GM19043 (cell line): ENCODE measurements at regions not wholly inside any gene's neighbourhood (a gene's known extent, or its start where the extent isn't known, plus 50 kb on each side); places are given as distances from the start of the nearest gene placed in this dataset.
"Not testable (repeated sequence)": the region's sequence is repeated elsewhere in the genome, so short reads cannot be mapped to it uniquely, and the experiment has no call there.

Experiments used
- ATAC-seq: cut with Tn5 transposase; IDR thresholded peaks from one replicate; pipeline ENCODE4 v1.9.1; 2021; ENCODE audit warnings: low read depth; ENCODE audit not compliant: unreplicated experiment

DNA sequence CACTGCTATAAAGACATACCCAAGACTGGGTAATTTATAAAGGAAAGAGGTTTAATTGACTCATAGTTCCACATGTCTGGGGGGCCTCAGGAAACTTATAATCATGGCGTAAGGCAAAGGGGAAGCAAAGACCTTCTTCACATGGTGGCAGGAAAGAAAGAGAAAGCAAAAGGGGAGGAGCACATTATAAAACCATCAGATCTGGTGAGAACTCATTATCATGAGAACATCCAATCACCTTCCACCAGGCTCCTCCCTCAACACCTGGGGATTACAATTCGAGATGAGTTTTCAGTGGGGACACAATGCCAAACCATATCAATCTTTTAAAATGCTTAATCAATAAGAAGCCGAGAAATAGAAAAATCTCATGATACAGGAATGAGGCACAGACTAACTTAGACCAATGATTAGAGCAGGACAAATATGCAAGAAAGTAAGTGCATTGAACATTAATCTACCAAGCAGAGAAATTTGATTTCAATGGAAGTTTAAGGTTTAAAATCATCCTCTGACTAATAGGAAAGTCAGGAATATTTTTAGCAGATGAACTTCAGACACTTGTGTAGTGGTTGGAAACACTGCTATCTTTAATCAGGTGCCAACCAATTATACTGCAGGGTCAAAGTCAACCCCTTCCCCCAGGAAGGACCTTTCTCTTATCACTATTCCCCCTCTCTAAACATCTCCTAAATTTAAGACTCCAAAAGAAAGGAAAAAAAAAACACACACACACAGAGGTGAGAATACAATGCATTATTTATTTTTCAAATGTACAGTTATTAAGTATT lies 259.2 kb downstream of the IRS1 start:
- ATAC-seq = no peak

- no peak for ATAC-seq
Observed at GRCh38 chr2:226536410-226536809, 263.2 kb downstream of the IRS1 start.

GRCh38 chr2:226532976-226533375 lies 266.6 kb downstream of the IRS1 start:
- not testable (repeated sequence) for ATAC-seq

GRCh38 chr2:226531061-226531810 lies 268.4 kb downstream of the IRS1 start:
- no peak for ATAC-seq

DNA sequence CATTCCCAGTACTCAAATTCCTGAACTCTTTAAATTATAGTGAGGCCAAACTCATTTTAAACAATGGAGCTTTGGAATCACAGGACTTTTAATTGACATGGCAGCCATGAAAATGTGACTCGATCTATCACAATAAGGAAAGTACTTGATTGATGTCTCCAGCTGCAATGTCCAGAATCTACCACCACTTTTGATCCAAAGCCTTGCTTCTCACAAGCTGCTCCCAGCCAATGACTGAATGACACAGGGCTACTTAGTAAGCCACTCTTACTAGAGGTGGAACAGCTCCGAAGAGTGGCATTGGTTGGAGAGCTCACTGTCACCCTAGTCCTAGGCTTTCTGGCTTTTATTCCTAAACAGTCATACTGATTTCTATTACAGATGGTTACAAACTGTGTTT lies 270.1 kb downstream of the IRS1 start:
- ATAC-seq = no peak

DNA sequence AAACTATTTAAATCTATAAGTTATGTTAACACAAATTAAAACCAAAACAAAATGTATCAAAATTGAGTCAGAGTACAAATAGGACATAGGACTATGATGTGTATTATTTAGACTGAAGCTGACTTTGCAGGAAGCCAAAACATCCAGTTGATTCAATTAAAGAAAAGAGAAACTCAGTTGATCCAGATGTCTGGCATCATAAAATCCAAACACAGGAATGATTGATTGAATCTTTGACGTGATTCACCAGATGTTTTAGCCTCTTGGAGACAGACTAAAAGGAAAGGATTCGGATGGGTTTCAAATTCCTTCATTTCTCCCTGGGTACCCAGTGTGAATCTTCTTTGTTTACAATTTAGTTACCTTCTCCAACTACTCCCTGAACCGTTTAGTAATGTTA lies 272.9 kb downstream of the IRS1 start:
- ATAC-seq = no peak

- no peak for ATAC-seq
Observed at GRCh38 chr2:226524381-226524843, 275.2 kb downstream of the IRS1 start.

DNA sequence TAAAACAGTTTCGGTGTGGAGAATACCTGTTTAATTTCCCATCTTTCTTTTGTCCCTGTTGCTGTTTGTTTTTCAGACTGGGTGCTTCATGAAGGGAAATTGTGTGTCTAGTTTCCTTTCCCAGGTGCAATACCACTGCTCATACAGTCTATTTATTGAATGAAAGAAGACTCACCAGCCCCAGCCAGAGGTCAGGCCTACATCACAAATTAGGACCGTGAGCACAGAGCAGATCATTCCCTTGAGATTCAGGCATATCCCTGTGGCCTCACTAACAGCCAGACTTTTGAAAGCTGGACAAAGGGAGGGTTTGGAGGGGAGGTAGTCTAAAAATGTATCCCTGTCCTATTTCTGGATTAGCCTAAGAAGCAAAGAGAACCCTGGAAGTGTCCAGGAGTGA lies 278.9 kb downstream of the IRS1 start:
- ATAC-seq = no peak

GRCh38 chr2:226515344-226516055 lies 284.1 kb downstream of the IRS1 start:
- no peak for ATAC-seq

GRCh38 chr2:226514895-226515294 lies 284.7 kb downstream of the IRS1 start:
- ATAC-seq = no peak

GRCh38 chr2:226511311-226511710 lies 288.3 kb downstream of the IRS1 start:
- ATAC-seq = no peak

DNA sequence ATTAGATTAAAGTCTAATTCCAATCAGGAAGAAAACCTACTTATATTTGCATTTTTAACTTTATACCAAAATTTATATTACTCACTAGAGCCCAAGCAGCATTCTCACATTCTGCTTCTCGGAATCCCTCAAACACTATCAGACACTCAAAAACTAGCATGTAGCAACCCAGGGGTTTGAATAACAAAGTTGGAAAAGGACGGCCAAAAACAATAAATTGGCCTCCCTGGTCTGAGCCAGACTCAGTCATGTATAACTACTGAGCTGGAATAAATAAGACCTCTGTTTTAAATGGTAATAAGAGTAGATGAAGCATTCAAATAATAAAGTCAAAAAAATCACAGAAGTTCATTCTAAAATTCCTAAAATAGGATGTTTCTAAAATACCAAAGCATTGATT lies 290.9 kb downstream of the IRS1 start:
- no peak for ATAC-seq

DNA sequence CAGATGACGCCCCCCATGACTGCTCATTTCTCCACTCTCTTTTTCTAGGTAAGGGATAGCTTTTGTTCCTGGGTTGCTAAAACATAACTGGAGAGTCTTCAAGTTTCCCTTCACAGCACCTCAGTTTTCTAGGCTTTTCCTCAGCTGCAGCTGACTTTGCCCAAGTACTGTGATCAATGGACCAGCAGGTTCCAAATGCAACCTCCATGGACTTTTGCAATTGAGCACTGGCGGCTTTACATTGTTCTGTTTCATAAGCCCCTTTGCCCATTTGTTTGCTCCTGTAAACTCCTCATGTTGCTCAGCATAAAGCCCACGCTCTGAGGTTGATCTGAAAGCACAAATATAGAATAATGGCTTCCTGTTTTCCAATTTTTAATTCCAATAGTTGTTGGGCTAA lies 291.6 kb downstream of the IRS1 start:
- no peak for ATAC-seq

DNA sequence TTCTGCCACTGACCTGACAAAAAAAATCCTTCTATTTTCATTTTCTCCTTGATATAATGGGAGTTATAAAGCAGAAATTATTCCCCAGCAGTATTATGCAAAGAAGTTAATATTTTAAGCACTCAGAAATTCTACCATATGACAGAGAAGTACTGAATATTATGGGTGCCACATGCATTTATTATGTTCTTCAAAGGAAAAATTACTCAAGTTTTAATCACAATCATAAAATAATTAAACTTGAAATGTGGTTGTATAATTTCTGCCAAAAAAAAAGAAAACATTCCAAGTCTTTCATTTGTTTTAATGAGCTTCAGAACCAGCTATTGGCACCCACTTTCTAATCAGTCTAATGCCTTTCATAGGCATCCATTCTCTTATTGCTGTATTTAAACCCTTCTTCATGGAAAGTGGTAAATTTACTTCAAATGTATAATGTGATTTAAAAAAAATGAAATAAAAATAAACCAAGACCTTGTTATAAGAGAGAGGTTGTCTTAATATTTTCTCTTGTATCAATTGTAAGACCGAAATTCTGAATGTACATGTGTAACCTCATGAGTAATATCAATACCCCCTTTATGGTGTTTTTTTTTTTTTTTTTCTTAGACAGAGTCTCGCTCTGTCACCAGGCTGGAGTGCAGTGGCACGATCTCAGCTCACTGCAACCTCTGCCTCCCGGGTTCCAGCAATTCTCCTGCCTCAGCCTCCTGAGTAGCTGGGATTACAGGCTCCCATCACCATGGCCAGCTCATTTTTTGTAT lies 302.3 kb downstream of the IRS1 start:
- ATAC-seq = no peak

DNA sequence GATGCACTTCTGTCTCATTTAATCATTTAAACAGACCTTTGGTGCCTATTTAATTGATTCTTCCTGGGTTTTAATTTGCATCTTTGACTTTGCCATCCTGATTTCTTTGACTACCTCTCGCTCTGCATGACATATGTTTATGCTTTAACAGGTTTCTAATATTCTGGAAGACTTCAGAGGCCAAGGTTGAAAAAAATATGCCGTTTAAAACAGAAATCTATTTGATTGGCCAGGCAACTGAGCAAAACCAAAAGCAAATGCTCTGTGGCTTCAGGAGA lies 303.4 kb downstream of the IRS1 start:
- no peak for ATAC-seq

GRCh38 chr2:226495466-226496272 lies 304.0 kb downstream of the IRS1 start:
- ATAC-seq = no peak

- ATAC-seq = no peak
Observed at GRCh38 chr2:226491112-226491511, 308.5 kb downstream of the IRS1 start.

DNA sequence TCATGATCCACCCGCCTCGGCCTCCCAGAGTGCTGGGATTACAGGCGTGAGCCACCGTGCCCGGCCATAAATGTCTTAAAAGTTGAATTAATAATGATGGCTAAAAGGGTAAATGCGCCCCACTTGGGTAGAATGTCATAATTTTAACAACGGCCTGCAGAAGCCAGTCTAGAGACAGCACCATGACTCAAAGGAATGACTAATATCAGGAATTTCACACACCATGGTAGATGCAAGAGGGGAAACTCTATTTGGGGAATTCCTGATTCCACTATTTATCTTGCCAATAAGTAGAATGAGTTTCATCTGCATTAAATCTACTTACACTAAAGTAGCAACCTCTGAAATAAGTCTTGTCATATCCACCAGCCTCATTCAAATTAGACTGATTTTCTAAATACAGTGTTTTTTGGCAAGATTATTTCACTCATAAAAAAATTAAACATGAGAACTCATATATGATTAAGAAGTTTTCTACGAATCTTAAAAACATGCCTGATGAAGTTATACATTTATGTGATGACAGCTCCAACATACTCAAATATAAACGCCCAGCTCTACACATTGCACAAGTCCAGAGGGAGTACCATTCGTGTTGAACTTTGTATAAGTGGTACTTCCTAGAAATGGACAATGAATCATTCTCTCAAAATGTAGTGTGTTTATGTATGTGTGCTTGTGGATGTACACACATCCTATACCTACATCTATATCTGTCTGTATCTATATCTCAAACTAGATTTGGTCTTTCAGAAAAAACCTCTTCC lies 309.7 kb downstream of the IRS1 start:
- ATAC-seq = no peak

GRCh38 chr2:226488034-226488433 lies 311.6 kb downstream of the IRS1 start:
- ATAC-seq = no peak
